HG03571 (cell line): ENCODE measurements at regions not wholly inside any gene's neighbourhood (a gene's known extent, or its start where the extent isn't known, plus 50 kb on each side); places are given as distances from the start of the nearest gene placed in this dataset.

Experiments
- ATAC-seq: cut with Tn5 transposase; IDR thresholded peaks from one replicate; pipeline ENCODE4 v1.9.1; 2021; ENCODE audit not compliant: unreplicated experiment

GRCh38 chr1:4010814-4011605 lies 110.9 kb upstream of the C1orf174 start:
- no peak for ATAC-seq

DNA sequence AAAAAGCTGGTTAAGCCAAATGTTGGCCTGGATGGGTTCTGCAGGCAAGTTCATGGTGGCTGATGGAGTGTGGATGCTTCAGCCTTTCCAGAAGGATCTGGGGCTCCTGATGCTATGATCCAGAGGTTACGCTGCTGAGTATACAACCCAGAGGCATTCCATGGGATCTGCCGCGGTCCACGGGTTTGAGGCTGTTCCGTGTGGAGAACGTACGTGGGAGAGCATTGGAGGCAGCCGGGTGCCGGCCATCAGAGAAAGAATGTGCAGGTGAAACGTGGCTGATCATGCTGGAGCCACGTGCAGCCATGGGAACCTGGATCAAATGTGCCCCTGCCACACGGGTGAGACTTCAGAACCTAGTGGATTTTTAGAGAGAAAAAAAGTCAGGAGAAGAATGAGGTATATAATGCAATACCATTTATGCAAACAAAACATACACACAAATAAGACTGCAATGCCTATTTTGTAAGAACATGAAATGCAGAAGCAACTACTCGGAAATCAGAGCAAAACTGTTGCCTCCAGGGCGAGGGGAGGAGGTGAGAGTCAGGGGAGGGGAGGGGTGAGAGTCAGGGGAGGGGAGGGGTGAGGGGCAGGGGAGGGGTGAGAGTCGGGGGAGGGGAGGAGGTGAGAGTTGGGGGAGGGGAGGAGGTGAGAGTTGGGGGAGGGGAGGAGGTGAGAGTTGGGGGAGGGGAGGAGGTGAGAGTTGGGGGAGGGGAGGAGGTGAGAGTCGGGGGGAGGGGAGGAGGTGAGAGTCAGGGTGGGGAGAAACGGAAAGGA lies 116.5 kb upstream of the C1orf174 start:
- ATAC-seq = no peak

DNA sequence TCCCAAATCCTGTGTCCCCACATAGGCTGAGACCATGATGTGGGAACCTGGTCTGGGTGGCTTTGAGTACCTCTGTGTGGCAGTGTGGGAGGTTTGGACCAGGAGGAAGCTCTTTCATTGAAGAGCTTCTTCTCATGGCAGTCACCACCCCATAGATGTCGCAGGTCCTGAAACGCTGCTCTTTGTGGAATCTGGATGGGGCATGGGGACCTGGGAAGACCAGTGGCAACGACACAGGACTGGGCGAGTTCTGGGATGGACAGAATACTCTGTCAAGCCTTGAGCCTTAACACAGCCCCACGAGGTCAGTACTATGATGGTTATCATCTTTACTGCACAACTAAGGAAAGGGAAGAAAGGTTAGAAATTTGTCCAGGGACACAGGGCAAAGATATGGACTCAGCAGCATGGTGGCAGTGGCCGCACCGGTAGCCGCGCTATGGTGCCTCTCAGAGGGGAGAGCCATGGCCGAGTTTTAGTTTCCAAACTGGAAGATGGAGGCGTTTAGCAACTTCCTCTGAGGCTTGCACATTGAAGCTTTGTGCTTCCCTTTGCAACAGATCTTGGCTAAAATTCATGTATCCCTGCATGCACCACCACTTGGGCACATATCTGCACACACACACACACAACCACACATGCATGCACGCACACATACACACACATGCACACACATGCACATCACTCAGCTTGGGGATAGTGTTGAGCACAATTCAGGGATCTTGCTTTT lies 117.7 kb upstream of the C1orf174 start:
- no peak for ATAC-seq

- ATAC-seq = no peak
Measured at GRCh38 chr1:4018466-4019146, 118.5 kb upstream of the C1orf174 start.

- no peak for ATAC-seq
Measured at GRCh38 chr1:4019147-4019521, 119.1 kb upstream of the C1orf174 start.

DNA sequence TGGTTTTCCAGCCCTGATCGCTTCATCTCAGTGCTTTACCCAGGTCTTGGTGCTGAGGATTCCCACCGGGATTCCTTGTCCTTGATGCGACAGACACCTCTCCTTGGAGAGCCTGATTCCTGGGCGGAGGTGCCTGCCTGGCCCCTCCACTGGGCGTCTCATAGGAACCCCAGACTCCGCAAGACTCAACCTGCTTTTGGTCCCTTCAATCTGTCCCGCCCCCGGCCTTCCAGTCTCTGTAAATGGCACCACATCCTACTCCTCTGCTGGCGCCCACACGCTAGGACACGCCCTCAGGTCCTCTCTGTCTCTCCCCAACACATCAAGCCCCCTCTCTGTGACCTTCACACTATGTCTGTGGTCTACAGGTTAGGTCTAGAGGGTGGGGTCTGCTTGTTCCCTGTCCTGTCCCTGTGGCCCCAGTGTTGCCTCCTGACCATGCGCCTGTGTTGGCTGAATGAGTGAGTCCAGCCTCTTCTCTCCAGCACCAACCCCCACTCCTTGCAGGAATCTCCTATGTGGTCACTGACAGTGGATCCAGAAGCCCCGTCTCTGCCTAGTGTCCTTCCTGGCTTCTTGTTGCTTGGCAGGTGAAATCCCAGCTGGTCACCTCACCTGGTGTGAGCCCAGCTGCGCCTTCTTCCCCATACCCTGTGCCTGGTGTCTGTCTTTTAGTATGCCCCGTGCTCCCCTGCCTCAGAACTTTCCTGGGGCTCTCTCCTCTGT lies 119.7 kb upstream of the C1orf174 start:
- no peak for ATAC-seq

DNA sequence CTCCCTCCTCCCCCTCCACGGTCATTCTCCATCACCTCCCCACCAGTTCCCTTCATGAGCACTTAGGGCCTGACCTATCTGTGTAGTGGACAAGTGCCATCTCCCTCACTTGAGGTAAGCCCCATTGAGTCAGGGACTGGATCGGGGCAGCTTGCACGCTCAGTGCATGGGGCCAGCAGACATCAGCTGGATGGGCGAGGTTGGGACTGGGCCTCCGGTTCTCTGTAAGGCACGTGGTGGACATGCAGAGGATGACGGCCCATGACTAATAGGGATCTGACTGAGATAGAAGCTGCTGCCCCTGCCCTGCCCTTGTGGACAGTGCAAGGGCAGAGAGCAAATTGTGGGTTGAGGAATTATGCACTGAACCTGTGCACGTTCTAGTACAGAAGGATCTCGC lies 120.4 kb upstream of the C1orf174 start:
- ATAC-seq = no peak

DNA sequence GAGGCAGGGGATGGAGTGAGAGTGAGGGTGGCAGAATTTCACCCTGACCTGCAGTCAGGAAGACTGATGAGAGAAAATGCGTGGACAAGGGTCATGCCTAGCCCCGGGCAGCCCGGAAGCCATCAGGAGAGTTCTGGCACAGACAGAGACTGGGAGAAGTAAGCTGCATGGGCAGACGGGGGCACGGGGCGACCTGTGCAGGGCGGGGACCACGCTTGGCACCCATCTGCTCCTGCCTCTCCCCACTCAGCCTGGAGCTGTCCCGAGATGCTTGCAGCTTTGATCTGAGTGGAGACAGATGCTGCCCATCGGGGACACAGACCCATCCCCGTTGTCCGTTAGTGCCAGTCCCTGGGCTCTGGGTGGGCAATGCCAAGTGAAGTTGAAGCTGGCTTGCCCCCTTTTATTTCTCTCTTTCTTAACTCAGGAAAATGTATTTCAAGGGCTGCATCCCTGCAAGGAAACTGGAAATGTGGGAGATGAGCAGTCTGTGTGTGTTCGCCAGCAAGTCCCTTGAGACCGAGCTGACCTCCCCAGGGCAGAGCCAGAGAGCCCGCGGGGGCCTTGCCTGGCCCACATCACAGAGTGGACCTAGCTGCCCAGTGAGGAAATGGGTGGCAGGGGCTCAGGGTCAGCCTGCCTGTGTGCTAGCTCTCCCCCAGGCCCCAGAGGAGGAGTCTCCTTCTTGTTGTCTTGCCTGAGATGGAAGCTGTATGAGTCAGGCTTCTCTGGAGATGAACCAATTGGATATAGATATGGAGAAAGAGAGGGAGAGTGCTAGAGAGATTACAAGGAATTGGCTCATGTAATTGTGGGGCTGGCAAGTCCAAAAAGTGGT lies 121.3 kb upstream of the C1orf174 start:
- no peak for ATAC-seq

GRCh38 chr1:4021974-4022268 lies 121.8 kb upstream of the C1orf174 start:
- no peak for ATAC-seq

DNA sequence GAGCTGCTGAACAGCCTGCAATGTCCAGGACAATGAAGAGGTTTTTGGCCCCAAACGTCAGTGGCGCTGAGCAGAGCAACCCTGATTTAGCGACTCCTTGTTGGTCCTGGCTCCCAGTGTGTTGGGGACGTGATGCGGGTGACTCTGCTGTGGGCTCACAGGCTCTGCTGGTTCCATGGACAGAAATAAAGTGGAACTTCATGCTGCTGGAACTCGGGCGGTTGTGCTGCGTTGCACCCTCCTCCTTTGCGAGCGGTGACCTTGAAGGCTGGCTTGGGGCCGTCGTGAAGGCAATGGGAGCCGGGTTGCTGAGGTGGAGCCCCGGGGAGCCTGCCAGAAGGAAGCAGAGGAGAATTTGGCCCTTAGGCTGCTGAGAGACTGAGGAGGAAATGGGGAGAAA lies 122.6 kb upstream of the C1orf174 start:
- ATAC-seq = no peak

DNA sequence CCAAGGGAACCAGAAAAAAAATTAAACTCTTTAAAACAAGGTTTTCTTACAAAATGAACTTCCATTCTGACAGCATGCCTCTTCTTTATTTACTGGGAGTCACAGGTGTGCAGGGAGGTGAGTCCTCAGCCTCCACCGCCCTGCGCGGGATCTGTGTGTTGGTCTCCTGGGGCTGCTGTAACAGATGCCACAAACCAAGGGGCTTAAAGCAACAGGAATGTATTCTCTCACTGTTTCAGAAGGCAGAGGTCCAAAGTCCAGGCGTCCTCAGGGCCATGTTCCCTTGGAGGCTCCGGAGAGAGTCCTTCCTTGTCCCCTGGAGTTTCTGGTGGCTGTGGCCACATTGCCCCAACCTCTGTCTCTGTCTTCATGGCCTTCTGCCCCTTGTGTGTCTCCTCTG lies 123.6 kb upstream of the C1orf174 start:
- no peak for ATAC-seq

DNA sequence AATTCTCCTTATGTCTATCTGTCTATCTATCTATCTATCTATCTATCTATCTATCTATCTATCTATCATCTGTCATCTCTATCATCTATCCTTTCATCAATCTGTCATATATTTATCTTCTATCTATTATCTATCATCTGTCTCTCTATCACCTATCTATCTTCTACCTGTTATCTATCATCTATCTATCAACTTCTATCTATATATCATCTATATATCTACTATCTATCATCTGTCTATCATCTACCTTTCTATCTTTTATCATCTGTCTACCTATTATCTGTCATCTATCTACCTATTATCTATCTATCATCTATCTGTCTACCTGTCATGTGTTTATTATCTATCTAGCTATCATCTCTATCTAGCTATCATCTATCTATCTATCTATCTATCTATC lies 124.7 kb upstream of the C1orf174 start:
- ATAC-seq = no peak

- no peak for ATAC-seq
Measured at GRCh38 chr1:4025752-4026151, 125.7 kb upstream of the C1orf174 start.

DNA sequence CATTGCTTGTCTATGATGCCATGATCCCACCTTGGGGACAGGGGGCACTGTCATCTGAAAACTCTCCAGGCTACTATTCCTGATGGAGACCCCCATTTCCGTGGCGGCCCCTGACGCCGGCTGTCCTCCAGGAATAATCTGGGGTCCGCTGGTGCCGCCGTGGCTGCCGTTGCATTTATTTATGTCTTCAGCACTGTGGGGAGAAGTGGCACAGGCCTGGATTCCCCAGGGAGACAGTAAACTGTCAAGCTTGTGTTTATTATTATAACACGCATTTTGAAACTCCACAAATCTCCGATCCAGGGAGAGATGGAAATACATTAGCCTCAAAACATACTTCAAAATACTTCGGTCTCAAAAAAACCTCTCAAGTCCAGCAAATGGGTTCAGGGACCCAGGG lies 126.9 kb upstream of the C1orf174 start:
- ATAC-seq = no peak

- ATAC-seq = peak; percentile 88
Measured at GRCh38 chr1:4027492-4028138, 127.5 kb upstream of the C1orf174 start.

DNA sequence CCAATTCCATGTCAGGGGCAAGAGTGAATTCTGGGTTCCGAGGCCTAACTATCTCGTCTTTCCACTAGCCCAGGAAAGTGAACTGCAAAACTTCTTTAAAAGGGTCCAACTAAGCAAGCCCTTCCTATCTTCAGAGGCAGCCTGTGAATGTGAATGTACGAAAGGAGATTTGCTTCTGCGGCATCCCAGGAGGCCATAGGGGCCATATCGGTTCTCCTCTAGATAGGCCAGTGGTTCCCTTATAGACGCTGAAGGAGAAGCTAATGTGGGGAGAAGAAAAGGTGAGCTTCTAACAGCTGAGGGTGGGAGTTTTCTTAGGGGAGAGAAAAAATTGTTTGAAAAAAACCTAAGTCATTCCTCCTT lies 128.0 kb upstream of the C1orf174 start:
- ATAC-seq = no peak

DNA sequence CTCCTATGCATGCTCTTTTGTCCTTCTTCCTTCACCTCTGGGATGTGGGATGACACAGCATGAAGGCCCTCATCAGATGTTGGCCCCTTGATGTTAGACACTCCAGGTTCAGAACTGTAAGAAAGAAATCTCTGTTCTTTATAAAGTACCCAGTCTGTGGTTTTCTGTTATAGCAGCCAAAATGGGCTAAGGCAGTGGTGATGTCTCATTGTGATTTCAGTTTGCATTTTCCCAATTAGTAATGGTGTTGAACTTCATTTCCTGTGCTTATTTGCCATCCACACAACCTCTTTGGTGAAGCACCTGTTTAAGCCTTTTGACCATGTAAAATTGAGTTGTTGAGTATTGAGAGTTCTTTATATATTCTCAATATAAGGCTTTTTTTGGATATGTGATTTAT lies 129.3 kb upstream of the C1orf174 start:
- no peak for ATAC-seq

DNA sequence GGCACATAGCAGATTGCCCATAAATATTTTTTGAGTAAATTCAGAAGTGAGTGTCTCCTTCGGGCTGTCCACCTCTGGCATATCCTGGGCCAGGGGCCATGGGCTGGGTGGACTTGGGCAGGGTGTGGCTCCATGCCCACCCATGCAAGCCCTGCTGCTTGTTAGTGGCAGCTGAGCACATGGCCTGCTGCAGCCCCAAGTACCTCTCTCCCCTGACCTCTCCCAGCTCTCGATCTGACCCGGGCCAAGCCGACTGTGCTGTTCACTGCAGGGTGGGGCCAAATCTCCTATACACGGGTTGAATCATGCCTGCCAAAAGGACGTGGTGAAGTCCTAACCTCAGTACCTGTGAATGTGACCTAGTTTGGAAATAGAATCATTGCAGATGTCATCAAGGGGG lies 132.5 kb upstream of the C1orf174 start:
- ATAC-seq = no peak

DNA sequence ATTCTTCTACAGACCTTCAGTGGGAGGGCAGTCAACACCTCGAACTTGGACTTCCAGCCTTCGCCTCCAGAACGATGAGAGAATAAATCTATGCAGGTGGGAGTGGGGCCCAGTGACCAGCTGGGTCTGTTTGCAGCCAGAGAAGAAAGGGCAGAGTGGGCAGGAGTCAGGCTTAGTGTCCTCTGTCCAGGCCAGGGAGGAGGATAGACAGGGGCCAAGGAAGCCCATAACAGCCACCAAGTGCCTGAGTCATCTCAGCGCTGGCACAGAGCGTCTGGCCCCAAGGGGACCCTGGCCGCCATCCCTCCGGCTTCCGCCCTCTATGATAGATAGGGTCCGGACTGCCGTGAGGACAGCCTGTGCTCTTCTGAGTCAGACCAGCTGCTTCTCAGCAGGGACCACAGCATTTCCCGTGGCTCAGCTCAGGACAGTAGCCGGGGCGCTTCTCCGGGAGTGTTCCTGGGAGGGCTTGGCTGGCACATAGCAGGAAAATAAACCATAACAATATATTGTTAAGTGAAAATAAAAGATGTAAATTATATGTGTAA lies 133.1 kb upstream of the C1orf174 start:
- no peak for ATAC-seq
